Ascending aorta (tissue), 2 donors: ENCODE measurements at regions not wholly inside any gene's neighbourhood (a gene's known extent, or its start where the extent isn't known, plus 50 kb on each side); places are given as distances from the start of the nearest gene placed in this dataset.
"Not testable (repeated sequence)": the region's sequence is repeated elsewhere in the genome, so short reads cannot be mapped to it uniquely, and the experiment has no call there.

Source experiments
- DNase-seq, 2 donors: peaks; one replicate each; pipeline ENCODE4 v3.0.0-alpha.2; 2019; ENCODE audit warnings: low spot score in 2 of 2
- H3K27ac ChIP-seq, 2 donors: fragments of 200-600 bp; sonication (generic); one replicate each; pipeline ENCODE4 v1.5.1; 2016 to 2017; ENCODE audit warnings: mild to moderate bottlenecking in 1 of 2
- H3K27me3 ChIP-seq: fragments of 200-600 bp; sonication (generic); one replicate; pipeline ENCODE4 v1.5.1; 2017
- H3K36me3 ChIP-seq, 2 donors: fragments of 200-600 bp; sonication (generic); one replicate each; pipeline ENCODE4 v1.5.1; 2016
- H3K4me1 ChIP-seq, 2 donors: fragments of 200-600 bp; sonication (generic); one replicate each; pipeline ENCODE4 v1.5.1; 2016 to 2017; ENCODE audit warnings: mild to moderate bottlenecking in 1 of 2
- H3K4me3 ChIP-seq, 2 donors: fragments of 200-600 bp; sonication (generic); one replicate each; pipeline ENCODE4 v1.5.1; 2016 to 2017; ENCODE audit warnings: mild to moderate bottlenecking in 1 of 2
- H3K9me3 ChIP-seq, 2 donors: fragments of 200-600 bp; sonication (generic); one replicate each; pipeline ENCODE4 v1.5.1; 2016
- intact Hi-C: fragments of 100-400 bp; cut with DNase I; formaldehyde crosslinking; loops from one replicate; pipeline ENCODE4 v1.15.1; 2023
- TF ChIP-seq, protein P1 (sequence below), 3 experiments: fragments of 200-600 bp in 2 of 3; fragments of 450-650 bp in 1 of 3; sonication (generic) in 2 of 3; IDR thresholded peaks; one replicate each; pipeline ENCODE4 v1.5.1; 2016 to 2019; ENCODE audit warnings: antibody characterized with exemption in 3 of 3, mild to moderate bottlenecking in 1 of 3, moderate library complexity in 1 of 3

DNA sequence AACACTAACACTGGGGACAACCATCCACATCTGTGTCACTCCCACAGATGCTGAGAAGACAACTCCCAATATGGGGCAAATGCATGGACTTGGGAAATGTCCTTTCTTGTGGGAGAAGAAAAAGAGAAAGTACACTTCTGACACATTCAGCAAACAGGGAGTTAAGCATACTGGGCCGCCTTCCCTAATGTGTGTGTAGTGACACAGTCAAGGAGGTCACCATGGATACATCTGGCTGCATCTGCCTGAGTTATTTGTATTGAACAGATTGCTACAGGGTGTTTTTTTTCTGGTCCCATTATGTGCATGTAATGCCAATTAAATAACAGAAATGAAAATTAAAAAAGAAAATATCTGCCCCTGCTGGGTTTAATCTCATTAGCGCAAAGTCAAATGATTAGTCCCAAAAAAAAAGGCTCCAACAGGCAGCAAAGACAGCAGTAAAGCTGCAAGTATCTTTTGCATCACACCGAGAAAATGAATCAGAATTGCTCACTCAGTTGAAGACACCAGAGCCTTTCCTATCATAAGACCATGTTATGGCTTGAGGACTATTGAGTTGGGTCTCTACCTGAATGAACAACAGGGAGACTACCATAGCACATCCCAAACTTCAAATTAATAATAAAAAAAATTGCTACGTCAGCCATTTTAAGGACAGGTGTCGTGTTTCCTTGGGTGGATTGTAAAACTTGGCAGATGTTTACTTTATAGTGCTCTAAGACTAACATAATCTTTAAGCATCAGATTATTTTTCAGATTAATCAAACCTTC, 395.9 kb downstream of the DTWD2 start:
- Histone ChIP-seq H3K4me1 (no peaks in the 10 kb centered on the region), H3K27ac (no peak overlapping the region), H3K9me3 (no peaks in the 10 kb centered on the region), H3K4me3 (no peak overlapping the region), H3K27me3 (no peaks in the 10 kb centered on the region), H3K36me3 (no peaks in the 10 kb centered on the region)
- DNase-seq = no peak
- TF ChIP-seq, protein P1, sequence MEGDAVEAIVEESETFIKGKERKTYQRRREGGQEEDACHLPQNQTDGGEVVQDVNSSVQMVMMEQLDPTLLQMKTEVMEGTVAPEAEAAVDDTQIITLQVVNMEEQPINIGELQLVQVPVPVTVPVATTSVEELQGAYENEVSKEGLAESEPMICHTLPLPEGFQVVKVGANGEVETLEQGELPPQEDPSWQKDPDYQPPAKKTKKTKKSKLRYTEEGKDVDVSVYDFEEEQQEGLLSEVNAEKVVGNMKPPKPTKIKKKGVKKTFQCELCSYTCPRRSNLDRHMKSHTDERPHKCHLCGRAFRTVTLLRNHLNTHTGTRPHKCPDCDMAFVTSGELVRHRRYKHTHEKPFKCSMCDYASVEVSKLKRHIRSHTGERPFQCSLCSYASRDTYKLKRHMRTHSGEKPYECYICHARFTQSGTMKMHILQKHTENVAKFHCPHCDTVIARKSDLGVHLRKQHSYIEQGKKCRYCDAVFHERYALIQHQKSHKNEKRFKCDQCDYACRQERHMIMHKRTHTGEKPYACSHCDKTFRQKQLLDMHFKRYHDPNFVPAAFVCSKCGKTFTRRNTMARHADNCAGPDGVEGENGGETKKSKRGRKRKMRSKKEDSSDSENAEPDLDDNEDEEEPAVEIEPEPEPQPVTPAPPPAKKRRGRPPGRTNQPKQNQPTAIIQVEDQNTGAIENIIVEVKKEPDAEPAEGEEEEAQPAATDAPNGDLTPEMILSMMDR (IDR thresholded peaks at IDR 0.05) = no peak
- intact Hi-C loops = no loop called here

DNA sequence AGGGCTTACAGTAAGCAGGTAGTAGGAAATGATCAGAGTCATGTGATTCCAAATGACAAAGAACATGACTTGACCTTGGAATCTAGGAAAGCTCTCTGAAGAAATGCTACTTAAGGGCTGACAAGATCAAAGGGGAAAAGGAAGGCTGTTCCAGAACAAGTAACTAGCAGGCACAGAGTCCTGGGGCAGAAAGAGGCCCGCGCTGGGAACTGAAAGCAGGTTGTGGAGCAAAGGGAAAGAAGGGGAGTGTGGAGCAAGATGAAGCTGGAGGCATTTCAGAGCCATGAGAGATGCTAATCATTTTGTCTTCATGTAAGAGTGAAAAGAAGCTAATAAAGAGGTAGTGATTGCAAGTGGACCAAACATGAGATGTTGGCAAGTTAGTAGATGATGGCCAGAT, 397.5 kb downstream of the DTWD2 start:
- Histone ChIP-seq H3K4me3 (no peak overlapping the region), H3K27me3 (no peaks in the 10 kb centered on the region), H3K27ac (no peak overlapping the region), H3K9me3 (no peaks in the 10 kb centered on the region), H3K4me1 (no peaks in the 10 kb centered on the region), H3K36me3 (no peaks in the 10 kb centered on the region)
- intact Hi-C loops = no loop called here
- TF ChIP-seq, protein P1 (IDR thresholded peaks at IDR 0.05) = no peak
- DNase-seq = no peak

DNA sequence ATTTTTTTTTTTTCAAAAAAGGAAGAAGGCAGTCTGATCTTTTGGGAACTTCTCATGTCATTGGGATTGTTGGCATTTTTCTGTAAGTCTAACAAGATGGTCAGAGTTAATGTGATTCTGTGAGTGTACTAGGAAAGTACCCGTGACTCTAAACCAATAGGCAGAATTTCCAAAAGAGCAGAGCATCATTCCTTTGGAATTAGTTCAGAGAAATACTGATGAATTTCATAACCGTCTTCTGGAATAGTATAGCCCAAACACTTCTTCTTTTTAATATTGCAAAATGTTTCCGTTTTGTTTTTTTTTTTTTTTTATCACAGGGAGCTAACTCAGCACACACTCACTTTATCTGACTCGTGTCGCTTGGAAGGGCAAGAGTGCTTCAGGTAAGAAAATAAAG, 407.4 kb downstream of the DTWD2 start:
- Histone ChIP-seq H3K4me1 (no peaks in the 10 kb centered on the region), H3K9me3 (no peaks in the 10 kb centered on the region), H3K4me3 (no peak overlapping the region), H3K27me3 (no peaks in the 10 kb centered on the region), H3K27ac (no peak overlapping the region), H3K36me3 (no peaks in the 10 kb centered on the region)
- intact Hi-C loops = no loop called here
- DNase-seq = no peak
- TF ChIP-seq, protein P1 (IDR thresholded peaks at IDR 0.05) = no peak

DNA sequence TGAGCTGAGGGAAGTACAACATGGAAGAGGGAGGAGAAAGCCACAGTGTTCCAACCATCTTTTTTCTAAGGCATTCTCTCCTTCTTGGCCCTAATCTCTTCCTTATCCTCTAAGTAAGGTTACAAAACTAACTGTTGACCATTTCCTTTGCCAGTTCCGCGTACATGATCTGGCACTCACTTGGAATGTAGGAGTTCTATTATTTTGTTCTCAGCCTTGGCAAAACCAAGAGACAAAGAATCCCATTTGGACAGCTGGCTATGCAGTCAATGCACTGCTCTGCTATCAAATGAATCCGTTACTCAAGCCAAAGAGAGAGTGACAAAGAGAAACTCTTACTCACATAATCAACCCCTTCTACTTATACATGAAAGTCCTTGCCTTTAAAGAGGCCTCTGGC, 410.3 kb downstream of the DTWD2 start:
- no peaks in the 10 kb centered on the region for H3K9me3 ChIP-seq
- no peaks in the 10 kb centered on the region for H3K36me3 ChIP-seq
- H3K4me3 ChIP-seq = no peak overlapping the region
- H3K27me3 ChIP-seq = no peaks in the 10 kb centered on the region
- TF ChIP-seq, protein P1 (IDR thresholded peaks at IDR 0.05) = no peak
- intact Hi-C loops = no loop called here
- no peaks in the 10 kb centered on the region for H3K4me1 ChIP-seq
- H3K27ac ChIP-seq = peak overlapping the region; percentile 63 to 68
- DNase-seq = peak in 1 of 2 donors; percentile 68

DNA sequence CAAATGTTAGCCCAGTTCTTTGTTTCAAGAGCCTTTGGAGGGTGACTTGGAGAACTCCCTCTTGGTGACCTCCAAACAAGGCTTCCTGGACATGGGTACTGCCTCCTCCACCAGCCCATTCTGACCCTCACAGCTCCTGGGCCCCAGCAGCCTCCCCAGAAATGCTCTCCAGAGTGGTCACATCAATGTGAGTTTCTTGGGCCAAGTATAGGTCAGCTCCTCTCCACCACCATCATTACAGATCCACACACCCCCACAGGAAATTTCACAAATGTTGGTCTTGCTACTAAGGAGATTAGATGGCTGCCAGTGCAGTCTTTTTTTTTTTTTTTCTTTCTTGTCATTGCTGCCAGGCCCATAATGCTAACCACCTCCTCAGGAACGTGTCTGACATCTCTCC, 410.7 kb downstream of the DTWD2 start:
- TF ChIP-seq, protein P1 (IDR thresholded peaks at IDR 0.05) = no peak
- Histone ChIP-seq H3K9me3 (no peaks in the 10 kb centered on the region), H3K4me3 (no peak overlapping the region), H3K27me3 (no peaks in the 10 kb centered on the region), H3K36me3 (no peaks in the 10 kb centered on the region), H3K4me1 (no peaks in the 10 kb centered on the region), H3K27ac (peak overlapping the region; percentile 63 to 68)
- no peak for DNase-seq
- intact Hi-C loops = no loop called here

DNA sequence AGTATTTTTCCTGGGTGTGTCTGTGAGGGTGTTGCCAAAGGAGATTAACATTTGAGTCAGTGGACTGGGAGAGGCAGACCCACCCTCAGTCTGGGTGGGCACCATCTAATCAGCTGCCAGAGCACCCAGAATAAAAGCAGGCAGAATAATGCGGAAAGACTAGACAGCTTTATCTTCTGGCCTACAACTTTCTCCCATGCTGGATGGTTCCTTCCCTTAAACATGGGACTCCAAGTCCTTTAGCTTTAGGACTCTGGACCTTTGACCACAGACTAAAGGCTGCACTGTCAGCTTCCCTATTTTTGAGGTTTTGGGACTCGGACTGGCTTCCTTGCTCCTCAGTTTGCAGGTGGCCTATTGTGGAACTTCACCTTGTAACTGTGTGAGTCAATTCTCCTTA, 418.1 kb downstream of the DTWD2 start:
- not testable (repeated sequence) for H3K27me3 ChIP-seq

DNA sequence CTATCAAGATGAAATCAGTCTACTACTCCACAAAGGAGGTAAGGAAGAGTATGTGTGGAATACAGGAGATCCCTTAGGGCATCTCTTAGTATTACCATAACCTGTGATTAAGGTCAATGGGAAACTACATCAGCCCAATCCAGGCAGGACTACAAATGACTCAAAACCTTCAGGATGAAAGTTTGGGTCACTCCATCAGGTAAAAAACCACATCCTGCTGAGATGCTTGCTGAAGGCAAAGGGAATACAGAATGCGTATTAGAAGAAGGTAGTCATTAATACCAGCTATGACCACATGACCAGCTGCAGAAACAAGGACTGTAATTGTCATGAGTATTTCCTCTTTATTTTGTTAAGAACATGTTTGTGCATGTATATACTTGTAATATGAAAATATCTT, 418.8 kb downstream of the DTWD2 start:
- H3K36me3 ChIP-seq, H3K27ac ChIP-seq, intact Hi-C loops, H3K4me1 ChIP-seq, H3K27me3 ChIP-seq, H3K9me3 ChIP-seq, DNase-seq, H3K4me3 ChIP-seq: not testable (repeated sequence)

More for the DNA sequence above, 418.1 kb downstream of the DTWD2 start:
- H3K36me3 ChIP-seq, H3K4me1 ChIP-seq, intact Hi-C loops, H3K9me3 ChIP-seq, DNase-seq, H3K4me3 ChIP-seq, H3K27ac ChIP-seq: not testable (repeated sequence)
